HEK293 (cell line): ENCODE measurements at regions not wholly inside any gene's neighbourhood (a gene's known extent, or its start where the extent isn't known, plus 50 kb on each side); places are given as distances from the start of the nearest gene placed in this dataset.

Source experiments
- CTCF ChIA-PET: fragments of 350-600 bp; formaldehyde crosslinking; extraction: SDS; loops from one replicate; lab custom pipeline; 2021; ENCODE audit warnings: antibody characterized with exemption; lab: Yijun Ruan, JAX
- POLR2A ChIA-PET: fragments of 300-600 bp; formaldehyde crosslinking; extraction: SDS; loops from one replicate; lab custom pipeline; 2020; ENCODE audit warnings: antibody characterized with exemption, inconsistent platforms; lab: Yijun Ruan, JAX
- H3K27ac ChIP-seq: fragments of 200-500 bp; sonication (Bioruptor generic); 2 replicates; pipeline ENCODE4 v1.5.1; 2014; ENCODE audit warnings: low read depth, low read length, control low read depth, inconsistent platforms; ENCODE audit errors: extremely low read depth
- H3K36me3 ChIP-seq, 2 experiments: fragments of 200-500 bp in 1 of 2; sonication (Bioruptor generic) in 1 of 2; 1 replicate in 1 of 2; 2 replicates in 1 of 2; pipeline ENCODE4 v1.5.1; 2014 to 2017; ENCODE audit warnings: inconsistent platforms in 2 of 2, low read length in 2 of 2; ENCODE audit not compliant: control insufficient read depth in 2 of 2, insufficient read depth in 1 of 2
- H3K4me1 ChIP-seq: fragments of 200-500 bp; sonication (Bioruptor generic); 2 replicates; pipeline ENCODE4 v1.5.1; 2014; ENCODE audit warnings: mild to moderate bottlenecking, low read length, inconsistent platforms; ENCODE audit not compliant: control insufficient read depth, insufficient read depth
- H3K4me3 ChIP-seq: 2 replicates; pipeline ENCODE4 v1.5.1; 2011; ENCODE audit warnings: low read depth, mild to moderate bottlenecking, control low read depth, low read length, moderate library complexity
- H3K9me3 ChIP-seq: fragments of 200-500 bp; sonication (Bioruptor generic); 2 replicates; pipeline ENCODE4 v1.5.1; 2014; ENCODE audit warnings: low read depth, low read length, inconsistent platforms; ENCODE audit not compliant: control insufficient read depth, insufficient read depth
- GLI4 ChIP-seq: fragments of 450-650 bp; formaldehyde crosslinking; IDR thresholded peaks from 2 replicates; pipeline ENCODE4 v1.5.1; 2016; ENCODE audit warnings: missing biosample characterization, missing genetic modification characterization
- HOXC10 ChIP-seq: sonication (generic); formaldehyde crosslinking; IDR thresholded peaks from 2 replicates; pipeline ENCODE4 v1.8.1; 2023; ENCODE audit warnings: mild to moderate bottlenecking, missing genetic modification reagents
- SCRT2 ChIP-seq: fragments of 450-650 bp; formaldehyde crosslinking; IDR thresholded peaks from 2 replicates; pipeline ENCODE4 v1.5.1; 2016; ENCODE audit warnings: missing biosample characterization, missing genetic modification characterization
- ZBTB48 ChIP-seq: fragments of 450-650 bp; formaldehyde crosslinking; IDR thresholded peaks from 2 replicates; pipeline ENCODE4 v1.5.1; 2016; ENCODE audit warnings: missing biosample characterization, missing genetic modification characterization
- ZBTB8A ChIP-seq: fragments of 450-650 bp; formaldehyde crosslinking; IDR thresholded peaks from 2 replicates; pipeline ENCODE4 v1.5.1; 2016; ENCODE audit warnings: missing biosample characterization, missing genetic modification characterization
- ZEB2 ChIP-seq: fragments of 450-650 bp; formaldehyde crosslinking; IDR thresholded peaks from 2 replicates; pipeline ENCODE4 v1.5.1; 2016; ENCODE audit warnings: missing biosample characterization, missing genetic modification characterization
- ZNF112 ChIP-seq: fragments of 450-650 bp; formaldehyde crosslinking; IDR thresholded peaks from 2 replicates; pipeline ENCODE4 v1.5.0; 2017; ENCODE audit warnings: missing biosample characterization, missing genetic modification characterization
- ZNF169 ChIP-seq: fragments of 450-650 bp; formaldehyde crosslinking; IDR thresholded peaks from 2 replicates; pipeline ENCODE4 v1.5.1; 2016; ENCODE audit warnings: missing biosample characterization, missing genetic modification characterization
- ZNF175 ChIP-seq: fragments of 450-650 bp; formaldehyde crosslinking; IDR thresholded peaks from 2 replicates; pipeline ENCODE4 v1.5.1; 2016; ENCODE audit warnings: missing biosample characterization, missing genetic modification characterization
- ZNF221 ChIP-seq: fragments of 450-650 bp; formaldehyde crosslinking; IDR thresholded peaks from 2 replicates; pipeline ENCODE4 v1.5.1; 2017; ENCODE audit warnings: missing biosample characterization, missing genetic modification characterization, borderline replicate concordance
- ZNF23 ChIP-seq: fragments of 450-650 bp; formaldehyde crosslinking; IDR thresholded peaks from 2 replicates; pipeline ENCODE4 v1.5.1; 2016; ENCODE audit warnings: missing biosample characterization, missing genetic modification characterization, borderline replicate concordance
- ZNF24 ChIP-seq: fragments of 450-650 bp; formaldehyde crosslinking; IDR thresholded peaks from 2 replicates; pipeline ENCODE4 v1.5.1; 2016; ENCODE audit warnings: missing biosample characterization, missing genetic modification characterization
- ZNF266 ChIP-seq: fragments of 450-650 bp; formaldehyde crosslinking; IDR thresholded peaks from 2 replicates; pipeline ENCODE4 v1.5.1; 2016; ENCODE audit warnings: missing biosample characterization, missing genetic modification characterization, low read depth
- ZNF398 ChIP-seq: fragments of 450-650 bp; formaldehyde crosslinking; IDR thresholded peaks from 2 replicates; pipeline ENCODE4 v1.5.1; 2017; ENCODE audit warnings: missing biosample characterization, missing genetic modification characterization
- ZNF423 ChIP-seq: fragments of 450-650 bp; formaldehyde crosslinking; IDR thresholded peaks from 2 replicates; pipeline ENCODE4 v1.5.1; 2016; ENCODE audit warnings: missing biosample characterization, missing genetic modification characterization
- ZNF521 ChIP-seq: fragments of 450-650 bp; formaldehyde crosslinking; IDR thresholded peaks from 2 replicates; pipeline ENCODE4 v1.5.1; 2017; ENCODE audit warnings: missing biosample characterization, mild to moderate bottlenecking, missing genetic modification characterization
- ZSCAN16 ChIP-seq: fragments of 450-650 bp; formaldehyde crosslinking; IDR thresholded peaks from 2 replicates; pipeline ENCODE4 v1.5.1; 2016; ENCODE audit warnings: missing biosample characterization, missing genetic modification characterization
- TF ChIP-seq, protein P1 (sequence below): fragments of 450-650 bp; formaldehyde crosslinking; IDR thresholded peaks from 2 replicates; pipeline ENCODE4 v1.5.1; 2016; ENCODE audit warnings: missing biosample characterization, missing genetic modification characterization
- TF ChIP-seq, protein P2 (sequence below): fragments of 450-650 bp; formaldehyde crosslinking; IDR thresholded peaks from 2 replicates; pipeline ENCODE4 v1.5.1; 2016; ENCODE audit warnings: missing biosample characterization, missing genetic modification characterization
- TF ChIP-seq, protein P3 (sequence below): fragments of 450-650 bp; formaldehyde crosslinking; conservative IDR thresholded peaks from 2 replicates; pipeline ENCODE4 v1.5.1; 2016; ENCODE audit warnings: low read depth, missing biosample characterization, missing genetic modification characterization

DNA sequence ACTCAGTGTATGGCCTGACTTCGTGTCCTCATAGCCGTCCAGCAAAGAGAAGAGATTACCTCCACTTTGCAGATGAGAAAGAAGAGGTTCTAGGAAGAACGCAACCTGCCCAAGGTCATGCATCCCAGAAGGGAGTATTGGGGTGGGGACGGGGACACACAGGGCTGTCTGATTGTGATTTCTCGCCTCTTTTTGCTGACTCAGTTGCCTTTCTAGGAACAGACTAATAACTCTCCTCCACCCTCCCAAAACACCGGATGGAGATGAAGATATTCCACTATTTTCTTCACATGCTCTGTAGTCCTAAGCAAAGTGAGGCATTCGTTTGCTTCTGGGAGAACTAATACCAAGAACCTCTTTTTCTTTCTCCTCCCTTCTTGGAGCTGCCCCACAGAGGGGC lies 529.3 kb downstream of the MIAT start:
- ChIA-PET CTCF (interaction anchor here (0.6 to 1.1 kb wide), 3 partner anchors 9 to 220 kb away, joined by 3 to 4 read pairs (median 4); no protein-coding TSS in a partner anchor), POLR2A (no interaction called here)
- TF ChIP-seq ZNF266 (no peak), ZNF221 (no peak), ZNF521 (tag by site-specific recombination) (no peak), ZNF169 (no peak), ZNF423 (tag by site-specific recombination) (no peak), ZSCAN16 (tag by site-specific recombination) (no peak), HOXC10 (no peak), ZBTB48 (tag by site-specific recombination) (no peak), ZNF398 (tag by site-specific recombination) (no peak), ZNF23 (no peak), ZNF112 (tag by site-specific recombination) (no peak), ZNF175 (no peak), ZNF24 (tag by site-specific recombination) (no peak), GLI4 (no peak), ZBTB8A (no peak)
- TF ChIP-seq, protein P1, sequence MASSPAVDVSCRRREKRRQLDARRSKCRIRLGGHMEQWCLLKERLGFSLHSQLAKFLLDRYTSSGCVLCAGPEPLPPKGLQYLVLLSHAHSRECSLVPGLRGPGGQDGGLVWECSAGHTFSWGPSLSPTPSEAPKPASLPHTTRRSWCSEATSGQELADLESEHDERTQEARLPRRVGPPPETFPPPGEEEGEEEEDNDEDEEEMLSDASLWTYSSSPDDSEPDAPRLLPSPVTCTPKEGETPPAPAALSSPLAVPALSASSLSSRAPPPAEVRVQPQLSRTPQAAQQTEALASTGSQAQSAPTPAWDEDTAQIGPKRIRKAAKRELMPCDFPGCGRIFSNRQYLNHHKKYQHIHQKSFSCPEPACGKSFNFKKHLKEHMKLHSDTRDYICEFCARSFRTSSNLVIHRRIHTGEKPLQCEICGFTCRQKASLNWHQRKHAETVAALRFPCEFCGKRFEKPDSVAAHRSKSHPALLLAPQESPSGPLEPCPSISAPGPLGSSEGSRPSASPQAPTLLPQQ (tag by site-specific recombination): no peak
- TF ChIP-seq, protein P2, sequence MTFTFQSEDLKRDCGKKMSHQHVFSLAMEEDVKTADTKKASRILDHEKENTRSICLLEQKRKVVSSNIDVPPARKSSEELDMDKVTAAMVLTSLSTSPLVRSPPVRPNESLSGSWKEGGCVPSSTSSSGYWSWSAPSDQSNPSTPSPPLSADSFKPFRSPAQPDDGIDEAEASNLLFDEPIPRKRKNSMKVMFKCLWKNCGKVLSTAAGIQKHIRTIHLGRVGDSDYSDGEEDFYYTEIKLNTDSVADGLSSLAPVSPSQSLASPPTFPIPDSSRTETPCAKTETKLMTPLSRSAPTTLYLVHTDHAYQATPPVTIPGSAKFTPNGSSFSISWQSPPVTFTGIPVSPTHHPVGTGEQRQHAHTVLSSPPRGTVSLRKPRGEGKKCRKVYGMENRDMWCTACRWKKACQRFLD: no peak
- TF ChIP-seq, protein P3, sequence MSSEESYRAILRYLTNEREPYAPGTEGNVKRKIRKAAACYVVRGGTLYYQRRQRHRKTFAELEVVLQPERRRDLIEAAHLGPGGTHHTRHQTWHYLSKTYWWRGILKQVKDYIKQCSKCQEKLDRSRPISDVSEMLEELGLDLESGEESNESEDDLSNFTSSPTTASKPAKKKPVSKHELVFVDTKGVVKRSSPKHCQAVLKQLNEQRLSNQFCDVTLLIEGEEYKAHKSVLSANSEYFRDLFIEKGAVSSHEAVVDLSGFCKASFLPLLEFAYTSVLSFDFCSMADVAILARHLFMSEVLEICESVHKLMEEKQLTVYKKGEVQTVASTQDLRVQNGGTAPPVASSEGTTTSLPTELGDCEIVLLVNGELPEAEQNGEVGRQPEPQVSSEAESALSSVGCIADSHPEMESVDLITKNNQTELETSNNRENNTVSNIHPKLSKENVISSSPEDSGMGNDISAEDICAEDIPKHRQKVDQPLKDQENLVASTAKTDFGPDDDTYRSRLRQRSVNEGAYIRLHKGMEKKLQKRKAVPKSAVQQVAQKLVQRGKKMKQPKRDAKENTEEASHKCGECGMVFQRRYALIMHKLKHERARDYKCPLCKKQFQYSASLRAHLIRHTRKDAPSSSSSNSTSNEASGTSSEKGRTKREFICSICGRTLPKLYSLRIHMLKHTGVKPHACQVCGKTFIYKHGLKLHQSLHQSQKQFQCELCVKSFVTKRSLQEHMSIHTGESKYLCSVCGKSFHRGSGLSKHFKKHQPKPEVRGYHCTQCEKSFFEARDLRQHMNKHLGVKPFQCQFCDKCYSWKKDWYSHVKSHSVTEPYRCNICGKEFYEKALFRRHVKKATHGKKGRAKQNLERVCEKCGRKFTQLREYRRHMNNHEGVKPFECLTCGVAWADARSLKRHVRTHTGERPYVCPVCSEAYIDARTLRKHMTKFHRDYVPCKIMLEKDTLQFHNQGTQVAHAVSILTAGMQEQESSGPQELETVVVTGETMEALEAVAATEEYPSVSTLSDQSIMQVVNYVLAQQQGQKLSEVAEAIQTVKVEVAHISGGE (tag by site-specific recombination): no peak
- H3K9me3 ChIP-seq: no peaks in the 10 kb centered on the region
- H3K27ac ChIP-seq: no peak overlapping the region
- no peaks in the 10 kb centered on the region for H3K36me3 ChIP-seq
- H3K4me1 ChIP-seq: no peaks in the 10 kb centered on the region
- no peak overlapping the region for H3K4me3 ChIP-seq

DNA sequence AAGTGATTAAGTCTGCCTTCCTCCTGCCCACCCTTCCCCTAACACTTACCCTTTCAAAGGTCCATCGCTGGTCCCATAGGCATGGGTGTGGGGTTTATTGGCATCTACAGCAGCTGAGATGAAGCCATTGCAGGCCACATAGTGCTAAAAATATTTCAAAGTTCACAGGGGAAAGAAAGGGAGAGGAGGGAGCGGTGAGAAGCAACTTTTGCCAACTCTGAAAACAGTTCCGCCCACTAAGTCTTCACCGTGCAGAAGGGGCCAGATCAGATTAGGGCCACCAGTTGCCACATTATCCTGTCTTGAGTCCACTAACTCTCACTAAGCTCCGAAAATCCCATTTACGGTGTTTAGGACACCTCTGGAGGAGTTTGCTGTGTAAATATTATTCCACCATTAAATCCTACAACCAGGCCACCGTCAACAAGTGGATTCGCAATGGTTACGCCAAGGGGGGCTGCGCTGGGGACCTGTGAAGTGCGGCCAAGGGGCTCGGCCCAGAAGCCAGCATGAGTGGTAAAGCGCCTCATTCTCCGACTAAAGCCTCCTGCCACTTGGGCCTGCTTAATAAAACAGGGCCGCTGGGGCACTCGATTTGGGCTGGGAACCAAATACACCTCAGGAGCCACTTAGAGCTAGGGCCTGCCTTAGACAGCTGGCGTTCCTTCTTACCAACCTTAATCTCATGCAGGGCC lies 534.9 kb downstream of the MIAT start:
- POLR2A ChIA-PET: interaction anchor here (0.7 kb wide), 1 partner anchor 36 kb away, joined by 3 read pairs; no protein-coding TSS in a partner anchor
- TF ChIP-seq ZEB2 (no peak), SCRT2 (tag by site-specific recombination) (0 out of 2 replicates have a peak, but pooled peaks have one; percentile 16)
- TF ChIP-seq, all 188 proteins: peak for 1
- CTCF ChIA-PET: interaction anchor here (0.7 to 0.8 kb wide), 2 partner anchors 137 to 679 kb away, joined by 3 read pairs; no protein-coding TSS in a partner anchor
- H3K27ac ChIP-seq: no peak overlapping the region
- H3K4me3 ChIP-seq: no peak overlapping the region
- no peaks in the 10 kb centered on the region for H3K9me3 ChIP-seq
- H3K4me1 ChIP-seq: no peaks in the 10 kb centered on the region
- H3K36me3 ChIP-seq: no peaks in the 10 kb centered on the region
